Loucy (cell line): ENCODE measurements at regions not wholly inside any gene's neighbourhood (a gene's known extent, or its start where the extent isn't known, plus 50 kb on each side); places are given as distances from the start of the nearest gene placed in this dataset.

Source experiments
- EZH2phosphoT487 ChIP-seq: fragments of 200-600 bp; IDR thresholded peaks from 2 replicates; pipeline ENCODE4 v1.6.1; 2018; ENCODE audit warnings: antibody characterized with exemption, mild to moderate bottlenecking, moderate library complexity, borderline replicate concordance
- TF ChIP-seq, protein P1 (sequence below): fragments of 200-600 bp; sonication (generic); conservative IDR thresholded peaks from 2 replicates; pipeline ENCODE4 v1.5.1; 2014; ENCODE audit warnings: mild to moderate bottlenecking, antibody characterized with exemption, low read length

DNA sequence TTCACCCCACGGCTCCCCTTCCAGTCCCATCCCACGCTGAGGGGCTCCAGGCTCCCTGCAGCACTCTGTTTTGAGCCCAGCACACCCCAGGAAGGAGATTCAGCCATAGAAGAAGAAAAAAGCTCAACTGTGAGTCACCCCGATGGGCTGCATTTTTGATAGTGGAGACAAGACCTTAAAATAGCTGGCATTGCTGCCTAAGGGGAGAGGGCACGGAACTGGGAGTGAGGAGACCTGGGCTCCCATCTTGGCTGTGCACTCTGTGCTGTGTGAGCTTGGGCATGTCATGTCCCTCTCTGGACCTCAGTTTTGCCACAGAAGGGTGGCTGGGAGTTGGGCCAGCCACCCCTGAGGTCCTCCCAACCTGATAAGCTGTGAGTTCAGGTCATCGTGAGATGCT, 57.2 kb upstream of the SMAD6 start:
- TF ChIP-seq, protein P1, sequence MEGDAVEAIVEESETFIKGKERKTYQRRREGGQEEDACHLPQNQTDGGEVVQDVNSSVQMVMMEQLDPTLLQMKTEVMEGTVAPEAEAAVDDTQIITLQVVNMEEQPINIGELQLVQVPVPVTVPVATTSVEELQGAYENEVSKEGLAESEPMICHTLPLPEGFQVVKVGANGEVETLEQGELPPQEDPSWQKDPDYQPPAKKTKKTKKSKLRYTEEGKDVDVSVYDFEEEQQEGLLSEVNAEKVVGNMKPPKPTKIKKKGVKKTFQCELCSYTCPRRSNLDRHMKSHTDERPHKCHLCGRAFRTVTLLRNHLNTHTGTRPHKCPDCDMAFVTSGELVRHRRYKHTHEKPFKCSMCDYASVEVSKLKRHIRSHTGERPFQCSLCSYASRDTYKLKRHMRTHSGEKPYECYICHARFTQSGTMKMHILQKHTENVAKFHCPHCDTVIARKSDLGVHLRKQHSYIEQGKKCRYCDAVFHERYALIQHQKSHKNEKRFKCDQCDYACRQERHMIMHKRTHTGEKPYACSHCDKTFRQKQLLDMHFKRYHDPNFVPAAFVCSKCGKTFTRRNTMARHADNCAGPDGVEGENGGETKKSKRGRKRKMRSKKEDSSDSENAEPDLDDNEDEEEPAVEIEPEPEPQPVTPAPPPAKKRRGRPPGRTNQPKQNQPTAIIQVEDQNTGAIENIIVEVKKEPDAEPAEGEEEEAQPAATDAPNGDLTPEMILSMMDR, result no peak
- no peak for TF ChIP-seq EZH2phosphoT487
